ENCODE measurements at regions not wholly inside any gene's neighbourhood (a gene's known extent, or its start where the extent isn't known, plus 50 kb on each side); places are given as distances from the start of the nearest gene placed in this dataset.

GRCh38 chr18:38826247-38826646 lies 1260.6 kb upstream of the CELF4 start:
- H3K4me1 ChIP-seq: no peaks in the 10 kb centered on the region
- no peak overlapping the region for H3K27ac ChIP-seq
- TF ChIP-seq, protein P1, sequence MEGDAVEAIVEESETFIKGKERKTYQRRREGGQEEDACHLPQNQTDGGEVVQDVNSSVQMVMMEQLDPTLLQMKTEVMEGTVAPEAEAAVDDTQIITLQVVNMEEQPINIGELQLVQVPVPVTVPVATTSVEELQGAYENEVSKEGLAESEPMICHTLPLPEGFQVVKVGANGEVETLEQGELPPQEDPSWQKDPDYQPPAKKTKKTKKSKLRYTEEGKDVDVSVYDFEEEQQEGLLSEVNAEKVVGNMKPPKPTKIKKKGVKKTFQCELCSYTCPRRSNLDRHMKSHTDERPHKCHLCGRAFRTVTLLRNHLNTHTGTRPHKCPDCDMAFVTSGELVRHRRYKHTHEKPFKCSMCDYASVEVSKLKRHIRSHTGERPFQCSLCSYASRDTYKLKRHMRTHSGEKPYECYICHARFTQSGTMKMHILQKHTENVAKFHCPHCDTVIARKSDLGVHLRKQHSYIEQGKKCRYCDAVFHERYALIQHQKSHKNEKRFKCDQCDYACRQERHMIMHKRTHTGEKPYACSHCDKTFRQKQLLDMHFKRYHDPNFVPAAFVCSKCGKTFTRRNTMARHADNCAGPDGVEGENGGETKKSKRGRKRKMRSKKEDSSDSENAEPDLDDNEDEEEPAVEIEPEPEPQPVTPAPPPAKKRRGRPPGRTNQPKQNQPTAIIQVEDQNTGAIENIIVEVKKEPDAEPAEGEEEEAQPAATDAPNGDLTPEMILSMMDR (IDR thresholded peaks at IDR 0.05): no peak
- no peak for TF ChIP-seq POLR2A (IDR thresholded peaks at IDR 0.05)
- H3K9me3 ChIP-seq: no peaks in the 10 kb centered on the region
- intact Hi-C loops (cut with DNase I; ENCODE audit: low total_unique reads): no loop called here
- no peaks in the 10 kb centered on the region for H3K36me3 ChIP-seq (ENCODE audit: low read depth, missing control alignments)
- H3K4me3 ChIP-seq: no peak overlapping the region
- DNase-seq: no peak
- 91 to 92% methylated on average over 2 of the region's 2 CpGs for WGBS, 2 donors
- H3K27me3 ChIP-seq: no peaks in the 10 kb centered on the region

DNA sequence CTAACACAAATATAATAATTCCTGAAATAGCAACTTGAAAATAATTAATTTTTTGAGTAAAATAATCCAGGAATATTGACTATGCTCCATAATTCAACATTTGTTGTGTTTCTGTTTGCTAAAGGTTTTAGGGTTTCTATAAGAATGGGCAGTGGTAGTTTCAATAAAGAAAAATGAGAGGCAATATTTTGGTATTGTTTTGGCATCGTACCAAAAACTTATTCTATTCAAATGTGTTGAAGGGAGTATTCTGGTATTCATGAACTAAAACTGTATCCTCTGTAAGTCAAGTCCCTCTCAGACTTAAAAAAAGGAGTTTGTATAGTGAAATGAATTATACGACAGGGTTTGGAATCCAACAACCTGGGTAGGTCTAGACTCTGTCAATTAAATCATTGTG lies 1245.6 kb upstream of the CELF4 start:
- Histone ChIP-seq H3K4me1 (no peaks in the 10 kb centered on the region), H3K4me3 (no peak overlapping the region), H3K27me3 (no peaks in the 10 kb centered on the region), H3K36me3 (ENCODE audit: low read depth, missing control alignments) (no peaks in the 10 kb centered on the region), H3K27ac (no peak overlapping the region), H3K9me3 (no peaks in the 10 kb centered on the region)
- intact Hi-C loops (cut with DNase I; ENCODE audit: low total_unique reads): no loop called here
- no peak for TF ChIP-seq POLR2A (IDR thresholded peaks at IDR 0.05)
- TF ChIP-seq, protein P1 (IDR thresholded peaks at IDR 0.05): no peak
- WGBS, 2 donors: 80 to 82% methylated on average over 2 of the region's 2 CpGs
- DNase-seq: no peak

GRCh38 chr18:38810789-38811188 lies 1245.2 kb upstream of the CELF4 start:
- Histone ChIP-seq H3K4me1 (no peaks in the 10 kb centered on the region), H3K27ac (no peak overlapping the region), H3K36me3 (ENCODE audit: low read depth, missing control alignments) (no peaks in the 10 kb centered on the region), H3K9me3 (no peaks in the 10 kb centered on the region), H3K4me3 (no peak overlapping the region), H3K27me3 (no peaks in the 10 kb centered on the region)
- intact Hi-C loops (cut with DNase I; ENCODE audit: low total_unique reads): no loop called here
- WGBS, 2 donors: 35 to 48% methylated on average over 4 of the region's 4 CpGs
- no peak for TF ChIP-seq POLR2A (IDR thresholded peaks at IDR 0.05)
- TF ChIP-seq, protein P1 (IDR thresholded peaks at IDR 0.05): no peak
- DNase-seq: no peak

DNA sequence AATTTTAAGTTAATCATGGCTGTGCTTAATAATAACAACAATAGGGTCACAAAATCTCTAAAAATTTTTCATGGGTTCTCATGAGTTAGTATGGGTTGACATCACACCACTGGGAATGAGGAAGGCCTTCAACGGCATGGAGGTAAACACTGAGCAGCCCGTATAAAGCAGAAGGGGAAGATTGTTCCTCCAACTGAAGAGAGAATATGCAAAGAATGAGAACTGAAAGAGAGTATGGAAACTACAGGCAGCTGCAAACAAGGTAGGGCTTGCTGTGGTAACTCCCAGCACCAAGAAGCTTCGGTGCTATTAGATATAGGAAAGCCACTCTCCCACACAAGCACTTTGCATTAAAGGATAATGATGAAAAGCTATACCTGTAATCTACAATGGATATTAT lies 1242.3 kb upstream of the CELF4 start:
- no peak overlapping the region for H3K4me3 ChIP-seq
- WGBS, 2 donors: 84 to 85% methylated on average over 3 of the region's 3 CpGs
- no peaks in the 10 kb centered on the region for H3K27me3 ChIP-seq
- no peak for TF ChIP-seq POLR2A (IDR thresholded peaks at IDR 0.05)
- TF ChIP-seq, protein P1 (IDR thresholded peaks at IDR 0.05): no peak
- H3K27ac ChIP-seq: no peak overlapping the region
- intact Hi-C loops (cut with DNase I; ENCODE audit: low total_unique reads): no loop called here
- H3K9me3 ChIP-seq: no peaks in the 10 kb centered on the region
- H3K4me1 ChIP-seq: no peaks in the 10 kb centered on the region
- no peaks in the 10 kb centered on the region for H3K36me3 ChIP-seq (ENCODE audit: low read depth, missing control alignments)
- DNase-seq: no peak

DNA sequence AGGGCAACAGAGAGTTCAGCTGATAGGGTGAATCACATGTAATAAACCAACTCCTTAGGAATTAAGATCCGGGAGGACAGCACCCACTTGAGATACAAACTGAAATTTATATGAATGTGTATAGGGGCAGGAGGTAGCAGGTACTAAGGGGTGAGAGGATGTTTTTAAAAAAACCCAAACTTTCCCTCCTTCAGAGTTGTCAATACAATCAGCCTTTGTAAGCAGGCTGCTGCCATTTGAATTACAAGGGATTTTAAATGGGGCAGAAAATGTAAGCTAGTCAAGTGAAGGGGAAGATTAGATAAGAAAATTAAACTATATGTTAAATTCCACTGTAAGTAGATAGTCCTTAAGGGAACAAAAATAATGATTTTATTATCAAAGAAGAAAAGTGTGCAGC lies 1239.7 kb upstream of the CELF4 start:
- no peaks in the 10 kb centered on the region for H3K27me3 ChIP-seq
- no peaks in the 10 kb centered on the region for H3K36me3 ChIP-seq (ENCODE audit: low read depth, missing control alignments)
- 33 to 60% methylated on average over 1 of the region's 1 CpG for WGBS, 2 donors
- no peak for DNase-seq
- H3K4me1 ChIP-seq: no peaks in the 10 kb centered on the region
- TF ChIP-seq, protein P1 (IDR thresholded peaks at IDR 0.05): no peak
- no peak for TF ChIP-seq POLR2A (IDR thresholded peaks at IDR 0.05)
- intact Hi-C loops (cut with DNase I; ENCODE audit: low total_unique reads): no loop called here
- H3K27ac ChIP-seq: no peak overlapping the region
- no peaks in the 10 kb centered on the region for H3K9me3 ChIP-seq
- no peak overlapping the region for H3K4me3 ChIP-seq

Measured in testis (tissue), 2 donors.